ENCODE measurements at regions not wholly inside any gene's neighbourhood (a gene's known extent, or its start where the extent isn't known, plus 50 kb on each side); places are given as distances from the start of the nearest gene placed in this dataset.

- no peaks in the 10 kb centered on the region for H3K27me3 ChIP-seq (ENCODE audit: insufficient read depth, low read depth)
- H3K4me2 ChIP-seq = no peak overlapping the region
- no peak overlapping the region for H3K27ac ChIP-seq
- no peaks in the 10 kb centered on the region for H3K4me1 ChIP-seq (ENCODE audit: low read depth, poor library complexity, severe bottlenecking)
- no peak for TF ChIP-seq CTCF (conservative IDR thresholded peaks at IDR 0.05; ENCODE audit: low read depth, low read length)
- no peak overlapping the region for H2AFZ ChIP-seq (ENCODE audit: low read depth)
- no peaks in the 10 kb centered on the region for H3K36me3 ChIP-seq (ENCODE audit: insufficient read depth)
- H3K4me3 ChIP-seq (IDR thresholded peaks at IDR 0.05; ENCODE audit: insufficient read depth, low read depth, low read length) = no peak overlapping the region
- H3K79me2 ChIP-seq (ENCODE audit: insufficient read depth, low read depth) = no peaks in the 10 kb centered on the region
- no peak overlapping the region for H3K9ac ChIP-seq
- H4K20me1 ChIP-seq (ENCODE audit: insufficient read depth) = no peaks in the 10 kb centered on the region
These were observed 631.8 kb downstream of the GABRG2 start for GRCh38 chr5:162699361-162699760.

GRCh38 chr5:162703914-162704313 lies 636.3 kb downstream of the GABRG2 start:
- H3K36me3 ChIP-seq (ENCODE audit: insufficient read depth) = no peaks in the 10 kb centered on the region
- H3K4me1 ChIP-seq (ENCODE audit: low read depth, poor library complexity, severe bottlenecking) = no peaks in the 10 kb centered on the region
- no peaks in the 10 kb centered on the region for H4K20me1 ChIP-seq (ENCODE audit: insufficient read depth)
- H3K79me2 ChIP-seq (ENCODE audit: insufficient read depth, low read depth) = no peaks in the 10 kb centered on the region
- H3K4me2 ChIP-seq = no peak overlapping the region
- H3K9ac ChIP-seq = no peak overlapping the region
- TF ChIP-seq CTCF (conservative IDR thresholded peaks at IDR 0.05; ENCODE audit: low read depth, low read length) = no peak
- no peaks in the 10 kb centered on the region for H3K27me3 ChIP-seq (ENCODE audit: insufficient read depth, low read depth)
- no peak overlapping the region for H3K4me3 ChIP-seq (IDR thresholded peaks at IDR 0.05; ENCODE audit: insufficient read depth, low read depth, low read length)
- no peak overlapping the region for H3K27ac ChIP-seq
- no peak overlapping the region for H2AFZ ChIP-seq (ENCODE audit: low read depth)

DNA sequence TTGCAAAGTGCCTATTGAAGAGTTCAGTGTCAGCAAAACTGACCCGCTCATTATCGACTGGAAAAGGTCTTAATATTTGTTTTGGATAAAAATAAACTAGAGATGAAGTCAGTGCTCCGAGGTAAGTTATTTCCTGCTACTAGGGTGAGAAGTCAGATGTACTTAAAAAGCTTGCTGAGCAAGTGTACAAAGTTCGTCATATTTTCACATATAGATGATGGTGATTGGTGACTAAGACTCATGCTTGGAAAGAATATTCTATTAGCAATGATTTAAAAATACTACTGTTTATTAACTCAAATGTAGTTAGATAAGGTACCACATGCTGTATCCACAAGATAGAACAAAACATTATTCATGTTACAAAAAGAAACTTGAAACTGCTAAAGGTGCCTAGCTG lies 643.7 kb downstream of the GABRG2 start:
- no peak overlapping the region for H3K9ac ChIP-seq
- H3K4me2 ChIP-seq = no peak overlapping the region
- H3K36me3 ChIP-seq (ENCODE audit: insufficient read depth) = no peaks in the 10 kb centered on the region
- no peaks in the 10 kb centered on the region for H3K79me2 ChIP-seq (ENCODE audit: insufficient read depth, low read depth)
- H3K4me1 ChIP-seq (ENCODE audit: low read depth, poor library complexity, severe bottlenecking) = no peaks in the 10 kb centered on the region
- no peak for TF ChIP-seq CTCF (conservative IDR thresholded peaks at IDR 0.05; ENCODE audit: low read depth, low read length)
- no peak overlapping the region for H3K4me3 ChIP-seq (IDR thresholded peaks at IDR 0.05; ENCODE audit: insufficient read depth, low read depth, low read length)
- no peaks in the 10 kb centered on the region for H3K27me3 ChIP-seq (ENCODE audit: insufficient read depth, low read depth)
- no peak overlapping the region for H2AFZ ChIP-seq (ENCODE audit: low read depth)
- no peak overlapping the region for H3K27ac ChIP-seq
- H4K20me1 ChIP-seq (ENCODE audit: insufficient read depth) = no peaks in the 10 kb centered on the region

DNA sequence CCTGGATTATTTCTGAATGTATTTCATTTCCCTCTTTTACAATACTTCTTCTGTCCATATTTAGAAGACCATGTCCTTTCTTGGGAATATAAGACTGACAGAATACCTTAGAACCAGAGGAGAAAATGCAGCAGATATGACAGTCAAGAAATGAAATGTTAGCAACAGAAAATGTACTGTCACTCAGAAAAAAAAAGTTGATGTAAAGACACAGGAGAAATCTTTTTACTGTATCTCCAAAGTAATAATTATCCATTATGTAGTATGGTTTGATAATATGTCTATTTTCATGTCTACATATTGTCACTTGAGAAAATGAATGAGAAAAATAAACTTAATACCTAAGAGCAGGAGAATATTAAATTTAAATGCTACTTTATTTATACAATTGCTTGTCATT lies 652.1 kb downstream of the GABRG2 start:
- Histone ChIP-seq H3K79me2 (ENCODE audit: insufficient read depth, low read depth) (no peaks in the 10 kb centered on the region), H3K27me3 (ENCODE audit: insufficient read depth, low read depth) (no peaks in the 10 kb centered on the region), H3K4me2 (no peak overlapping the region), H3K27ac (no peak overlapping the region), H4K20me1 (ENCODE audit: insufficient read depth) (no peaks in the 10 kb centered on the region), H2AFZ (ENCODE audit: low read depth) (no peak overlapping the region), H3K36me3 (ENCODE audit: insufficient read depth) (no peaks in the 10 kb centered on the region), H3K4me3 (IDR thresholded peaks at IDR 0.05; ENCODE audit: insufficient read depth, low read depth, low read length) (no peak overlapping the region), H3K9ac (no peak overlapping the region), H3K4me1 (ENCODE audit: low read depth, poor library complexity, severe bottlenecking) (no peaks in the 10 kb centered on the region)
- TF ChIP-seq CTCF (conservative IDR thresholded peaks at IDR 0.05; ENCODE audit: low read depth, low read length) = no peak

GRCh38 chr5:162721125-162721524 lies 653.6 kb downstream of the GABRG2 start:
- Histone ChIP-seq H3K27me3 (ENCODE audit: insufficient read depth, low read depth) (no peaks in the 10 kb centered on the region), H3K4me2 (no peak overlapping the region), H3K79me2 (ENCODE audit: insufficient read depth, low read depth) (no peaks in the 10 kb centered on the region), H4K20me1 (ENCODE audit: insufficient read depth) (no peaks in the 10 kb centered on the region), H3K27ac (no peak overlapping the region), H3K4me1 (ENCODE audit: low read depth, poor library complexity, severe bottlenecking) (no peaks in the 10 kb centered on the region), H3K36me3 (ENCODE audit: insufficient read depth) (no peaks in the 10 kb centered on the region), H3K9ac (no peak overlapping the region), H2AFZ (ENCODE audit: low read depth) (no peak overlapping the region), H3K4me3 (IDR thresholded peaks at IDR 0.05; ENCODE audit: insufficient read depth, low read depth, low read length) (no peak overlapping the region)
- no peak for TF ChIP-seq CTCF (conservative IDR thresholded peaks at IDR 0.05; ENCODE audit: low read depth, low read length)
